ENCODE measurements at regions not wholly inside any gene's neighbourhood (a gene's known extent, or its start where the extent isn't known, plus 50 kb on each side); places are given as distances from the start of the nearest gene placed in this dataset.

DNA sequence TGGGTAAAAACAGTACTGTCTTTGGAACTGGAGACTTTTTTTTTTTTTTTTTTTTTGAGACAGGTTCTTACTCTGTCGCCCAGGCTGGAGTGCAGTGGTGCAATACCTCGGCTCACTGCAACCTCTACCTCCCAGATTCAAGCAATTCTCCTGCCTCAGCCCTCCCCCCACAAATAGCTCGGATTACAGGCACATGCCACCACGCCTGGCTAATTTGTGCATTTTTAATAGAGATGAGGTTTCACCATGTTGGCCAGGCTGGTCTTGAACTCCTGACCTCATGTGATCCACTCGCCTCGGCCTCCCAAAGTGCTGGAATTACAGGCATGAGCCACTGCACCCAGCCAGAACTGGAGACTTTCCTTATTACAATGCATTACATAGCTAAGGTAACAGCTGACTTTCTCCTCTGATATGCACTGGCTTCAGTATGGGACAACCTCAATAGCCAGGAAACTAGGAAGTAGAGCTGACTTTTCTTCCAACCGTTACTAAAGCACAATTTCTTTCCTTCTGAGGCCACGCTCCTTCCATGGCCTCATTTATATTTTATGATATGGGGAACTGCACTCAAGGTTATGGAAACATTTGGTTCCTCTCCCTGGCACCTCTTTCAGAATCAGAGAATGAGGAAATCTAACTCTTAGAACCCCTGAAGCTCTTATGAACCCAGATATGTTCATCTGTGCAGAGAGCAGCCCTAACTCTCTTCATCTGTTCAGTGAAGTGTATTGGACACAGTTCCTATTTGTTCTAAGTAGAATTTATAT lies 53.5 kb upstream of the FAM9B start:
- TF ChIP-seq, protein P1, sequence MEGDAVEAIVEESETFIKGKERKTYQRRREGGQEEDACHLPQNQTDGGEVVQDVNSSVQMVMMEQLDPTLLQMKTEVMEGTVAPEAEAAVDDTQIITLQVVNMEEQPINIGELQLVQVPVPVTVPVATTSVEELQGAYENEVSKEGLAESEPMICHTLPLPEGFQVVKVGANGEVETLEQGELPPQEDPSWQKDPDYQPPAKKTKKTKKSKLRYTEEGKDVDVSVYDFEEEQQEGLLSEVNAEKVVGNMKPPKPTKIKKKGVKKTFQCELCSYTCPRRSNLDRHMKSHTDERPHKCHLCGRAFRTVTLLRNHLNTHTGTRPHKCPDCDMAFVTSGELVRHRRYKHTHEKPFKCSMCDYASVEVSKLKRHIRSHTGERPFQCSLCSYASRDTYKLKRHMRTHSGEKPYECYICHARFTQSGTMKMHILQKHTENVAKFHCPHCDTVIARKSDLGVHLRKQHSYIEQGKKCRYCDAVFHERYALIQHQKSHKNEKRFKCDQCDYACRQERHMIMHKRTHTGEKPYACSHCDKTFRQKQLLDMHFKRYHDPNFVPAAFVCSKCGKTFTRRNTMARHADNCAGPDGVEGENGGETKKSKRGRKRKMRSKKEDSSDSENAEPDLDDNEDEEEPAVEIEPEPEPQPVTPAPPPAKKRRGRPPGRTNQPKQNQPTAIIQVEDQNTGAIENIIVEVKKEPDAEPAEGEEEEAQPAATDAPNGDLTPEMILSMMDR (IDR thresholded peaks at IDR 0.05; ENCODE audit: insufficient read depth, low read length): no peak
- H3K4me3 ChIP-seq (ENCODE audit: low read depth, low read length): no peak overlapping the region
- no peak for DNase-seq (ENCODE audit: low read depth)

DNA sequence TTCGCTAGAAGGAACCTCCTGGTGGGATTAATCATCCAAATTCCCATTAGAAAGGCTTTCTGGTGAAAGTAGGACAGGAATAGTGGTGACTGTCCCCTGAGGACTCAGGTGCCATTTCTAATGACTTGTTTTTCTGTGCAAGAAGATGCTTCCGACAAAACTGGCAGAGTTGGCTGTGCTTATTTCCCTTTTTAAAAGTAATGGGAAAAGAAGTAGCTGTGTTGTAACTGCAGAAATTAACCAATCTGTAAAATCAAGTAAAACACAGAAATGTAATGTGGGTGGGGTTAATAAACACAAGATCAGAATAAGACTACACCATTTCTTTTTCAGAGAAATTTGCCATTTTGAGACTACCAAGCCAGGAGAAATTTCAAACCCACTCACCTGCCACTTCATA lies 55.0 kb upstream of the FAM9B start:
- TF ChIP-seq, protein P1 (IDR thresholded peaks at IDR 0.05; ENCODE audit: insufficient read depth, low read length): no peak
- H3K4me3 ChIP-seq (ENCODE audit: low read depth, low read length): no peak overlapping the region
- DNase-seq (ENCODE audit: low read depth): no peak

DNA sequence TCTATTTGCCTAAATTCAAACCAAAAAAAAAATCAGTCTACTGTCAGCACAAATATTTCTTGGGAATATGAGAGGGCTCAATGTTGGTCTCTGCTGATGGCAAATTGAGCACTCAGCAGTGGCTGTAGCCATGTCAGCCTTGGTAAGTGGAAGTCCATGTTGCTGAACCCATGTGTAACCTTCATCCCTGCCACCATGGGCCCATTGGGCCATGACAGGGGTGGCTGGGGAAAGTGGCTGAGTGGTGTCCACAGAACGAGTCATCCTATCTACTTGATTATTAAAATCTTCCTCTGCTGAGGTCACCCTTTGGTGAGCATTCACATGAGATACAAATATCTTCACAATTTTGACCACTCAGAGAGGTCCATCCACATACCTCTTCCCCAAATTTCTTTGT lies 56.8 kb upstream of the FAM9B start:
- TF ChIP-seq, protein P1 (IDR thresholded peaks at IDR 0.05; ENCODE audit: insufficient read depth, low read length): no peak
- no peak overlapping the region for H3K4me3 ChIP-seq (ENCODE audit: low read depth, low read length)
- DNase-seq (ENCODE audit: low read depth): no peak

DNA sequence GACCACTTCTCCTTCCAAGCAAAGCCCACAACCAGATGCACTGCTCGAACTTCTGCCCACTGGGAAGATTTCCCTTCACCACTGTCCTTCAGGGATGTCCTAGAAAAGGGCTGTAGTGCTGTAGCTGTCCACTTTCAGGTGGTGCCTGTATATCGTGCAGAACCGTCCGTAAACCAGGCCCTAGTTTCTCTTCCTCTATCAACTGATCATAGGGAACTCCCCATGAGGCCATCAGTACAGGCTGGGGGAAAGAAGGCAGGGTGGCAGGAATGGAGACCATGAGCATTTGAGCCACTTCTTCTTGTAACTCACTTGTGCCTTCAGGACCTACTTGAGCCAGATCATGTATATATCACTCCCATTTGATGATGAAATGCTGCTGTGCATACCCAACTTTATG lies 57.3 kb upstream of the FAM9B start:
- DNase-seq (ENCODE audit: low read depth): no peak
- TF ChIP-seq, protein P1 (IDR thresholded peaks at IDR 0.05; ENCODE audit: insufficient read depth, low read length): no peak
- no peak overlapping the region for H3K4me3 ChIP-seq (ENCODE audit: low read depth, low read length)

DNA sequence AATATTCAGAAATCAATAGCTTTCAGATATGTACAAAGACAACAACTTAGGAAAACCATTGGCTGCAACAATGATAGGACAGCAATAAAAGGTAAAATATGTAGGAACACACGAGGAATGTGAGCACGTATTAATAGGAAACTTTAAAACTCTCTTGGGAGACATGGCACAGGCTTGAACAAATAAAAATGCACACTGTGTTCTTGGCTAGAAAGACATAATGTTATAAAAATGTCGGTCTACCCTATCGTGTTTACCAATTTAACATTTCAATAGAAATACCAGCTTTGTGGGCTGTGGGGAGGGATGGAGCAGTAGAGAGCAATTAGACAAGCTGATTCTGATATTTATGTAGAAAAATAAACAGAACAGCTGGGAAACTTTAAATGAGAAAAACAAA lies 69.0 kb upstream of the FAM9B start:
- TF ChIP-seq, protein P1 (IDR thresholded peaks at IDR 0.05; ENCODE audit: insufficient read depth, low read length): no peak
- DNase-seq (ENCODE audit: low read depth): no peak
- H3K4me3 ChIP-seq (ENCODE audit: low read depth, low read length): no peak overlapping the region

DNA sequence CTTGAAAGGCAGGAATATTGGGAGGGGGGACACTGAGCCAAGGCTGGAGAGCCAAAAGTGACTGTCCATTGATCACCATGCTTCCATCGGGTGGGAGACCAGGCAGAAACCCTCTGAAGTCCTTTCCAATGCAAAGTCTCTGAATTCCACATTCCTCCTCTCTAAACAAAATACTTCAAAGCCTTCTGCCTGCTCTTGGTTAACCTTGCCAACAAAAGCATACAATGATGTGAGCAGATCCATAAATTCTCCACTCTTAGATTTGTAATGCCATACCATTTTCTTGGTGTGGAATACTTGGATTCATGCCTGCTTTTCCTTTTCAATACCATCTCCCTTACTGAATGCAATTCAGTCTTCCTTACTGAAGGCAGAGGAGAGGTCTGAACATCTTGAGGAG lies 74.1 kb upstream of the FAM9B start:
- TF ChIP-seq, protein P1 (IDR thresholded peaks at IDR 0.05; ENCODE audit: insufficient read depth, low read length): no peak

DNA sequence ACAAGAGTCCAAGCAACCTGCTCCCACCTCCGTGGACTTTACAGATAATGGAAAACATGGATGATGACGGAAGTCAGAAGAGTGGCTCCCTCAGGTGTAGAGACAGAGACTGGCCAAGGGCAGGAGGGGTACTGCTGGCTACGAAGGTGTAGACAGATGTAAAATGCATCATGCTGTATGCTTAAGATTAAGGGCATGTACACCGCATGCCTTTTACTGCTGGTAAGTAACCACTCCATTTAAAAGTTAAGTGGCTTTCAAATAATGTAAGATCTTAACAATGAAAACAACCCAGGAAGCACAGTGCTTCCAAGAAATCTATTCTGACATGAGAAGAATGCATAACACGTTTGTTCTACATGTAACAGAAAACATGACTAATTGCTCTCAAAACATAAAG lies 76.9 kb upstream of the FAM9B start:
- no peak overlapping the region for H3K4me3 ChIP-seq (ENCODE audit: low read depth, low read length)
- DNase-seq (ENCODE audit: low read depth): no peak
- TF ChIP-seq, protein P1 (IDR thresholded peaks at IDR 0.05; ENCODE audit: insufficient read depth, low read length): no peak

More for the DNA sequence above, 74.1 kb upstream of the FAM9B start:
- no peak overlapping the region for H3K4me3 ChIP-seq (ENCODE audit: low read depth, low read length)
- peak; percentile 3 for DNase-seq (ENCODE audit: low read depth)
